ENCODE measurements at regions not wholly inside any gene's neighbourhood (a gene's known extent, or its start where the extent isn't known, plus 50 kb on each side); places are given as distances from the start of the nearest gene placed in this dataset.

DNA sequence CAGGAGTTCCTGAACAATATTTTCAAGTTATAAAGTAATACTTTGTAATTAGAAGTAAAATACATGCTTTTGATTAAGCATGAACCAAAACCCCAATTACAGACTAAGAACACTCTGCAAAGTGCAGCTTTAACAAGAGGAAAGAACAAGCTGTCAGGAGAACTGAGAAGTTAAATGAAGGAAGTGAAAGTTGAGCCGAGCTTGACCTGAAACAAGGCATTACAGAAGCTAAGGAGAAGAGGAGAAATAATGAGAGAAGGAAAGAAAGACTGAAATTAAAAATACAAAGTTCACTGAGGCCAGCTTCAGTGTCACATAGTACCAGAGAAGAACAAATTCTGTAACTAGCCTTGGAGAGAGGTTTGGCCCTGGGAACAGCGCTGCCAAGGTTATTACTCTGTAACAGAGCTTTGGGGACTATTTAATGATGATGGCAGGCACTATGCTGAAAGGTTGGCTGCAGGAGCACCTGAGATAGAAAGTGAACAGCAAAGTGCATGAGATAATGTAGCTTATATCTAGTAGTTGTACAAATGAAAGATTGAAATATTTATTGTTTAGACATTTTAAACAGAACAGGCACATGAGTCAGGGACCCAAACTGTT is 241.9 kb upstream of the PEX5L start (continued):
- TF ChIP-seq, protein P1, sequence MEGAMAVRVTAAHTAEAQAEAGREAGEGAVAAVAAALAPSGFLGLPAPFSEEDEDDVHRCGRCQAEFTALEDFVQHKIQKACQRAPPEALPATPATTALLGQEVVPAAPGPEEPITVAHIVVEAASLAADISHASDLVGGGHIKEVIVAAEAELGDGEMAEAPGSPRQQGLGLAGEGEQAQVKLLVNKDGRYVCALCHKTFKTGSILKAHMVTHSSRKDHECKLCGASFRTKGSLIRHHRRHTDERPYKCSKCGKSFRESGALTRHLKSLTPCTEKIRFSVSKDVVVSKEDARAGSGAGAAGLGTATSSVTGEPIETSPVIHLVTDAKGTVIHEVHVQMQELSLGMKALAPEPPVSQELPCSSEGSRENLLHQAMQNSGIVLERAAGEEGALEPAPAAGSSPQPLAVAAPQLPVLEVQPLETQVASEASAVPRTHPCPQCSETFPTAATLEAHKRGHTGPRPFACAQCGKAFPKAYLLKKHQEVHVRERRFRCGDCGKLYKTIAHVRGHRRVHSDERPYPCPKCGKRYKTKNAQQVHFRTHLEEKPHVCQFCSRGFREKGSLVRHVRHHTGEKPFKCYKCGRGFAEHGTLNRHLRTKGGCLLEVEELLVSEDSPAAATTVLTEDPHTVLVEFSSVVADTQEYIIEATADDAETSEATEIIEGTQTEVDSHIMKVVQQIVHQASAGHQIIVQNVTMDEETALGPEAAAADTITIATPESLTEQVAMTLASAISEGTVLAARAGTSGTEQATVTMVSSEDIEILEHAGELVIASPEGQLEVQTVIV (IDR thresholded peaks at IDR 0.05; ENCODE audit: borderline replicate concordance, partially characterized antibody): no peak
- TF ChIP-seq, protein P2, sequence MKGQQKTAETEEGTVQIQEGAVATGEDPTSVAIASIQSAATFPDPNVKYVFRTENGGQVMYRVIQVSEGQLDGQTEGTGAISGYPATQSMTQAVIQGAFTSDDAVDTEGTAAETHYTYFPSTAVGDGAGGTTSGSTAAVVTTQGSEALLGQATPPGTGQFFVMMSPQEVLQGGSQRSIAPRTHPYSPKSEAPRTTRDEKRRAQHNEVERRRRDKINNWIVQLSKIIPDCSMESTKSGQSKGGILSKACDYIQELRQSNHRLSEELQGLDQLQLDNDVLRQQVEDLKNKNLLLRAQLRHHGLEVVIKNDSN (IDR thresholded peaks at IDR 0.05; ENCODE audit: borderline replicate concordance, extremely low read length, insufficient read depth, low read depth, low read length): no peak
- TF ChIP-seq, protein P3, sequence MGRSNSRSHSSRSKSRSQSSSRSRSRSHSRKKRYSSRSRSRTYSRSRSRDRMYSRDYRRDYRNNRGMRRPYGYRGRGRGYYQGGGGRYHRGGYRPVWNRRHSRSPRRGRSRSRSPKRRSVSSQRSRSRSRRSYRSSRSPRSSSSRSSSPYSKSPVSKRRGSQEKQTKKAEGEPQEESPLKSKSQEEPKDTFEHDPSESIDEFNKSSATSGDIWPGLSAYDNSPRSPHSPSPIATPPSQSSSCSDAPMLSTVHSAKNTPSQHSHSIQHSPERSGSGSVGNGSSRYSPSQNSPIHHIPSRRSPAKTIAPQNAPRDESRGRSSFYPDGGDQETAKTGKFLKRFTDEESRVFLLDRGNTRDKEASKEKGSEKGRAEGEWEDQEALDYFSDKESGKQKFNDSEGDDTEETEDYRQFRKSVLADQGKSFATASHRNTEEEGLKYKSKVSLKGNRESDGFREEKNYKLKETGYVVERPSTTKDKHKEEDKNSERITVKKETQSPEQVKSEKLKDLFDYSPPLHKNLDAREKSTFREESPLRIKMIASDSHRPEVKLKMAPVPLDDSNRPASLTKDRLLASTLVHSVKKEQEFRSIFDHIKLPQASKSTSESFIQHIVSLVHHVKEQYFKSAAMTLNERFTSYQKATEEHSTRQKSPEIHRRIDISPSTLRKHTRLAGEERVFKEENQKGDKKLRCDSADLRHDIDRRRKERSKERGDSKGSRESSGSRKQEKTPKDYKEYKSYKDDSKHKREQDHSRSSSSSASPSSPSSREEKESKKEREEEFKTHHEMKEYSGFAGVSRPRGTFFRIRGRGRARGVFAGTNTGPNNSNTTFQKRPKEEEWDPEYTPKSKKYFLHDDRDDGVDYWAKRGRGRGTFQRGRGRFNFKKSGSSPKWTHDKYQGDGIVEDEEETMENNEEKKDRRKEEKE (IDR thresholded peaks at IDR 0.05): no peak
- no peak for TF ChIP-seq CREB1 (IDR thresholded peaks at IDR 0.05; ENCODE audit: low read depth)
- TF ChIP-seq HDGF (IDR thresholded peaks at IDR 0.05): no peak
- no peak for TF ChIP-seq LARP7 (IDR thresholded peaks at IDR 0.05)
- no peak for TF ChIP-seq JUND (IDR thresholded peaks at IDR 0.05; ENCODE audit: low read depth, low read length)
- TF ChIP-seq, protein P4, sequence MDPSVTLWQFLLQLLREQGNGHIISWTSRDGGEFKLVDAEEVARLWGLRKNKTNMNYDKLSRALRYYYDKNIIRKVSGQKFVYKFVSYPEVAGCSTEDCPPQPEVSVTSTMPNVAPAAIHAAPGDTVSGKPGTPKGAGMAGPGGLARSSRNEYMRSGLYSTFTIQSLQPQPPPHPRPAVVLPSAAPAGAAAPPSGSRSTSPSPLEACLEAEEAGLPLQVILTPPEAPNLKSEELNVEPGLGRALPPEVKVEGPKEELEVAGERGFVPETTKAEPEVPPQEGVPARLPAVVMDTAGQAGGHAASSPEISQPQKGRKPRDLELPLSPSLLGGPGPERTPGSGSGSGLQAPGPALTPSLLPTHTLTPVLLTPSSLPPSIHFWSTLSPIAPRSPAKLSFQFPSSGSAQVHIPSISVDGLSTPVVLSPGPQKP (IDR thresholded peaks at IDR 0.05; ENCODE audit: low read depth, low read length): no peak
- peak; percentile 28; the same call in 1 of the 2 replicates for TF ChIP-seq ATF7 (IDR thresholded peaks at IDR 0.05; ENCODE audit: low read depth)
- no peak for TF ChIP-seq HDAC6 (IDR thresholded peaks at IDR 0.05; ENCODE audit: unreplicated experiment)
- TF ChIP-seq, protein P5, sequence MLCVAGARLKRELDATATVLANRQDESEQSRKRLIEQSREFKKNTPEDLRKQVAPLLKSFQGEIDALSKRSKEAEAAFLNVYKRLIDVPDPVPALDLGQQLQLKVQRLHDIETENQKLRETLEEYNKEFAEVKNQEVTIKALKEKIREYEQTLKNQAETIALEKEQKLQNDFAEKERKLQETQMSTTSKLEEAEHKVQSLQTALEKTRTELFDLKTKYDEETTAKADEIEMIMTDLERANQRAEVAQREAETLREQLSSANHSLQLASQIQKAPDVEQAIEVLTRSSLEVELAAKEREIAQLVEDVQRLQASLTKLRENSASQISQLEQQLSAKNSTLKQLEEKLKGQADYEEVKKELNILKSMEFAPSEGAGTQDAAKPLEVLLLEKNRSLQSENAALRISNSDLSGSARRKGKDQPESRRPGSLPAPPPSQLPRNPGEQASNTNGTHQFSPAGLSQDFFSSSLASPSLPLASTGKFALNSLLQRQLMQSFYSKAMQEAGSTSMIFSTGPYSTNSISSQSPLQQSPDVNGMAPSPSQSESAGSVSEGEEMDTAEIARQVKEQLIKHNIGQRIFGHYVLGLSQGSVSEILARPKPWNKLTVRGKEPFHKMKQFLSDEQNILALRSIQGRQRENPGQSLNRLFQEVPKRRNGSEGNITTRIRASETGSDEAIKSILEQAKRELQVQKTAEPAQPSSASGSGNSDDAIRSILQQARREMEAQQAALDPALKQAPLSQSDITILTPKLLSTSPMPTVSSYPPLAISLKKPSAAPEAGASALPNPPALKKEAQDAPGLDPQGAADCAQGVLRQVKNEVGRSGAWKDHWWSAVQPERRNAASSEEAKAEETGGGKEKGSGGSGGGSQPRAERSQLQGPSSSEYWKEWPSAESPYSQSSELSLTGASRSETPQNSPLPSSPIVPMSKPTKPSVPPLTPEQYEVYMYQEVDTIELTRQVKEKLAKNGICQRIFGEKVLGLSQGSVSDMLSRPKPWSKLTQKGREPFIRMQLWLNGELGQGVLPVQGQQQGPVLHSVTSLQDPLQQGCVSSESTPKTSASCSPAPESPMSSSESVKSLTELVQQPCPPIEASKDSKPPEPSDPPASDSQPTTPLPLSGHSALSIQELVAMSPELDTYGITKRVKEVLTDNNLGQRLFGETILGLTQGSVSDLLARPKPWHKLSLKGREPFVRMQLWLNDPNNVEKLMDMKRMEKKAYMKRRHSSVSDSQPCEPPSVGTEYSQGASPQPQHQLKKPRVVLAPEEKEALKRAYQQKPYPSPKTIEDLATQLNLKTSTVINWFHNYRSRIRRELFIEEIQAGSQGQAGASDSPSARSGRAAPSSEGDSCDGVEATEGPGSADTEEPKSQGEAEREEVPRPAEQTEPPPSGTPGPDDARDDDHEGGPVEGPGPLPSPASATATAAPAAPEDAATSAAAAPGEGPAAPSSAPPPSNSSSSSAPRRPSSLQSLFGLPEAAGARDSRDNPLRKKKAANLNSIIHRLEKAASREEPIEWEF (IDR thresholded peaks at IDR 0.05; ENCODE audit: insufficient replicate concordance, low read depth, low read length): no peak
- TF ChIP-seq EP300 (IDR thresholded peaks at IDR 0.05; ENCODE audit: borderline replicate concordance in 1 of 2, control insufficient read depth in 1 of 2, low read depth in 2 of 2, low read length in 2 of 2): peak; percentile 53 to 89
- TF ChIP-seq TBL1XR1 (IDR thresholded peaks at IDR 0.05; ENCODE audit: low read depth, low read length): no peak
- TF ChIP-seq ZNF217 (IDR thresholded peaks at IDR 0.05): 0 out of 2 replicates have a peak, but pooled peaks have one; percentile 51
- TF ChIP-seq NR2C1 (IDR thresholded peaks at IDR 0.05): 0 out of 2 replicates have a peak, but pooled peaks have one; percentile 21
- no peak for TF ChIP-seq SREBF1 (IDR thresholded peaks at IDR 0.05; ENCODE audit: low read length)

Data from GM12878 (cell line).